ENCODE measurements at regions not wholly inside any gene's neighbourhood (a gene's known extent, or its start where the extent isn't known, plus 50 kb on each side); places are given as distances from the start of the nearest gene placed in this dataset.

GRCh38 chr17:79548116-79548515 lies 62.7 kb downstream of the RBFOX3 start:
- H3K27ac ChIP-seq (ENCODE audit: insufficient read length, low read depth, low read length), result no peak overlapping the region
- Mint-ChIP-seq H3K27ac (no peak overlapping the region; a peak in 1 of 7 replicates), H3K9me3 (peaks cover 0 to 8% of the 10 kb centered on the region in 2 experiments; a peak in 3 of 5 replicates), H3K4me1 (peaks cover 15 to 20% of the 10 kb centered on the region in 2 experiments), H3K4me3 (no peak overlapping the region), H3K36me3 (ENCODE audit: insufficient read depth in 1 of 3, low read depth in 3 of 3) (peaks cover 0 to 3% (median 0%) of the 10 kb centered on the region in 3 experiments; a peak in 1 of 7 replicates), H3K27me3 (ENCODE audit: low read depth) (peaks cover 14% of the 10 kb centered on the region)
- H3K18ac ChIP-seq (ENCODE audit: insufficient read length, low read depth, low read length), result no peak overlapping the region
- H3K9ac ChIP-seq (ENCODE audit: extremely low read depth, insufficient read length, low read length), result no peak overlapping the region
- H4K91ac ChIP-seq (ENCODE audit: insufficient read length, low read depth, low read length), result no peak overlapping the region
- peaks cover 4% of the 10 kb centered on the region for H4K20me1 ChIP-seq (ENCODE audit: control insufficient read depth, insufficient read depth, insufficient read length)
- no peaks in the 10 kb centered on the region for H3K79me1 ChIP-seq (ENCODE audit: insufficient read depth, low read depth, low read length, poor library complexity, severe bottlenecking)
- no peak overlapping the region for H3K23ac ChIP-seq (ENCODE audit: insufficient read length, low read depth, low read length)
- H3K56ac ChIP-seq (ENCODE audit: insufficient read length, low read depth, low read length), result no peak overlapping the region
- H2BK120ac ChIP-seq (ENCODE audit: low read depth, low read length, poor library complexity, severe bottlenecking), result no peak overlapping the region
- no peak overlapping the region for H3K4me2 ChIP-seq (ENCODE audit: insufficient read depth, insufficient read length, low read length)
- peaks cover 8% of the 10 kb centered on the region; the same call in 1 of the 2 replicates for H3K4me1 ChIP-seq (ENCODE audit: insufficient read depth, low read length)
- H2BK20ac ChIP-seq (ENCODE audit: low read depth, low read length, poor library complexity, severe bottlenecking), result no peak overlapping the region
- no peak overlapping the region for H3T11ph ChIP-seq (ENCODE audit: low read length)
- no peak overlapping the region for H2BK12ac ChIP-seq (ENCODE audit: insufficient read length, low read depth, low read length)
- no peak for TF ChIP-seq CTCF (conservative IDR thresholded peaks at IDR 0.05)
- no peaks in the 10 kb centered on the region for H3K9me3 ChIP-seq (ENCODE audit: control insufficient read depth, low read depth, low read length)
- no peak overlapping the region for H2BK15ac ChIP-seq (ENCODE audit: low read depth, low read length)
- no peak for DNase-seq
- H4K5ac ChIP-seq (ENCODE audit: insufficient read length, low read depth, low read length), result no peak overlapping the region
- H2AK5ac ChIP-seq (ENCODE audit: insufficient read length, low read length), result no peak overlapping the region
- H4K8ac ChIP-seq (replicated peaks; ENCODE audit: insufficient read length, low read depth, low read length), result no peak overlapping the region
- WGBS (ENCODE audit: extremely low coverage, insufficient read length, low lambda C conversion rate), result no CpG with 5 or more reads among the region's 14 CpGs
- H2AFZ ChIP-seq (ENCODE audit: low read length), result no peak overlapping the region
- H3K27me3 ChIP-seq (ENCODE audit: insufficient read depth, low read length), result no peaks in the 10 kb centered on the region
- H3K4ac ChIP-seq (ENCODE audit: low read depth, low read length), result no peak overlapping the region
- H3K79me2 ChIP-seq (ENCODE audit: insufficient read depth, low read length), result no peaks in the 10 kb centered on the region
- H3K23me2 ChIP-seq (ENCODE audit: insufficient read length, low read depth, low read length, poor library complexity, severe bottlenecking), result no peaks in the 10 kb centered on the region
- no peak overlapping the region for H3K14ac ChIP-seq (ENCODE audit: insufficient read depth, low read length)
- no peak overlapping the region for H2BK5ac ChIP-seq (ENCODE audit: insufficient read length, low read length)

Measured in H9 (cell line).